Activated naive CD8-positive, alpha-beta T cell treated with anti-CD3 and anti-CD28 coated beads, Interleukin-2, amount 10 ng/mL, durations not matched to agents 7 days and 5 days (primary cell): ENCODE measurements at regions not wholly inside any gene's neighbourhood (a gene's known extent, or its start where the extent isn't known, plus 50 kb on each side); places are given as distances from the start of the nearest gene placed in this dataset.

Experiments used
- ATAC-seq: fragments of 150-1000 bp; cut with Tn5 transposase; one replicate; pipeline ENCODE4 v1.10.0; 2021; ENCODE audit warnings: low read depth, moderate library complexity
- POLR2A ChIA-PET: fragments of 350-600 bp; sonication (Branson Sonifier 250); formaldehyde crosslinking; loops from one replicate; lab custom pipeline; 2021; ENCODE audit warnings: antibody characterized with exemption; lab: Charles Lee
- DNase-seq: peaks from one replicate; pipeline ENCODE4 v3.0.0; 2021
- H3K27ac Mint-ChIP-seq: one replicate; pipeline ENCODE4 v1.8.0; 2022; ENCODE audit warnings: mild to moderate bottlenecking, mixed read lengths
- H3K27me3 Mint-ChIP-seq: one replicate; pipeline ENCODE4 v1.8.0; 2022; ENCODE audit warnings: mild to moderate bottlenecking, moderate library complexity, mixed read lengths
- H3K36me3 Mint-ChIP-seq: one replicate; pipeline ENCODE4 v1.8.0; 2021; ENCODE audit warnings: mild to moderate bottlenecking, mixed read lengths
- H3K4me1 Mint-ChIP-seq: one replicate; pipeline ENCODE4 v1.8.0; 2021; ENCODE audit warnings: mixed read lengths
- H3K4me3 Mint-ChIP-seq: one replicate; pipeline ENCODE4 v1.8.0; 2022; ENCODE audit warnings: mild to moderate bottlenecking, moderate library complexity, mixed read lengths
- H3K9me3 Mint-ChIP-seq: one replicate; pipeline ENCODE4 v1.8.0; 2021; ENCODE audit warnings: mixed read lengths

- Mint-ChIP-seq H3K36me3 (peaks cover 11% of the 10 kb centered on the region), H3K4me1 (peaks cover 7% of the 10 kb centered on the region), H3K9me3 (no peaks in the 10 kb centered on the region), H3K4me3 (no peak overlapping the region), H3K27ac (no peak overlapping the region), H3K27me3 (no peaks in the 10 kb centered on the region)
- ATAC-seq (no peak), DNase-seq (no peak)
- POLR2A ChIA-PET, result no interaction called here
Observed at GRCh38 chr21:36232641-36233040, 76.0 kb downstream of the DOP1B start.

DNA sequence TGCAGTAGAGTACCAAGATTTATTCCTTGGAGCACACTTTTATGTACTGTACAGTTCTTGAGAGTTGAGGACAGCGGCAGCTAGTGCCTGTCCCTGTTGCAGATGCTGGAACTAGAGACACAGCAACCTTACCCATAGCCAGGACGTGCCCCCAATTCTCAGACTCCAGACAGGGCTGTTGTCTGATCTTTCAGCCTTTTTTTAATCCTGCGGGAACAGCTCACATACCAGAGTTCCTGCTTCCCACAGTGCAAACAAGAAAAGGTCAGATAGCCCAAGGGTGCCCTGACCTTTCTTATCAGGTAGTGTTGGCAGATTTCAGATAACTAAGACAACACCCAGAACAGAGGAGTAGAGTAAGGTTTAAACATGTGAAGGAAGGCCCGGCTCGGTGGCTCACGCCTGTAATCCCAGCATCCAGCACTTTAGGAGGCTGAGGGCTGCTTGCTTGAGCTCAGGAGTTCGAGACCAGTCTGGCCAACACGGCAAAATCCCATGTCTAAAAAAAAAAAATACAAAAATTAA lies 78.5 kb downstream of the DOP1B start:
- Mint-ChIP-seq H3K4me3 (no peak overlapping the region), H3K27me3 (no peaks in the 10 kb centered on the region), H3K4me1 (peaks cover 7% of the 10 kb centered on the region), H3K36me3 (peaks cover 14% of the 10 kb centered on the region), H3K9me3 (no peaks in the 10 kb centered on the region), H3K27ac (no peak overlapping the region)
- ATAC-seq, result no peak
- DNase-seq, result no peak
- POLR2A ChIA-PET, result interaction anchor here (0.5 to 0.7 kb wide), 2 partner anchors 20 to 731 kb away, joined by 3 to 10 read pairs; partner anchors contain the start of gene HLCS

DNA sequence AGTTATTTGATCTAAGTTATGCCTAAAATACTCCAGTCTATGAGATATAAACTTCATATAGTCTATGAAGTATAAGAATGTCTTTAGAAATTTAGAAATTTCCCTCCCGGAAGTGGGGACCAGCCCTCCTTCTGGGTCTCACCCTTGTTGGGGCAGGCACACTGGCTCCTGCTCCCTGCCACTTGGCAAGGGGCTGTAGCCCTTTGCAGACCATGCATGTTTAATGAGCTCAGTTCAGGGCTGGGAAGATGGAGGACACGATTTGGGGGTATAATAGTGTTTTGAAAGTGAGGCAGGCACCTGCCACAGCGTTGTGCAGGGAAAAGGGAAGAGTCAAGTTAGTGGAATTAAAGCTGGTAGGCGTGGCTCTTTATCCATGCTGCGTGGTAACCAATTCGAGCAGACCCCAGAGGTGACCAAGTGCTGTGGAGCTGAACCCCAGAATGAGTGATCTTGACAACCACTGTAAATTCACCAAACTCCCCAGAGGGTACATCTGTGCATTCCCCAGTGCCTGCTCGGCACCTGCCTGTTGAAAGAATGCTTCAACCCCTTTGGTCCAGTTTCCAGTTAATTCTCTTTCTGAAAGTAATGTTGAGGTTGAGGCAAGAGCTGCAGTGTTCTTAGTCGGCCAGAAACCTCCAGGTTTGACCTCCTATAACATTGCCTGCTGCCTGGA lies 79.6 kb downstream of the DOP1B start:
- H3K4me1 Mint-ChIP-seq, result peaks cover 12% of the 10 kb centered on the region
- POLR2A ChIA-PET, result no interaction called here
- H3K27ac Mint-ChIP-seq, result no peak overlapping the region
- DNase-seq, result no peak
- H3K36me3 Mint-ChIP-seq, result peaks cover 15% of the 10 kb centered on the region
- ATAC-seq, result no peak
- no peaks in the 10 kb centered on the region for H3K27me3 Mint-ChIP-seq
- H3K9me3 Mint-ChIP-seq, result no peaks in the 10 kb centered on the region
- H3K4me3 Mint-ChIP-seq, result no peak overlapping the region

DNA sequence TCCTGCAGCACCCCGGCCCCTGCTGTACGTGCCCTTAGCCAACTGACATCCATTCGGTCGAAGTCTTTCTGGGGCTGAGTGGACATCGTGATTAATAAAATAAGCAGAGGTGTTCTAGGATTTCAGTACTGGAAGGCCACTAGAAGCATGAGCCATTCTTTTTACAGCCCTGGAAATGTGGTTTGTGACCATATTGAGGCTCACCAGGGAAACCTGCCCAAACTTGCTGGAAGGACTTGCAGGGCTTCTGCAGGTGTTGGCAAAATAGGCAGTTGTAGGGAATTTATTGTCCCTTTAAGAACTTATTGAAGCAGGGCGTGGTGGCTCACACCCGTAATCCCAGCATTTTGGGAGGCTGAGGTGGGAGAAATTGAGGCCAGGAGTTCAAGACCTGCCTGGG lies 80.8 kb downstream of the DOP1B start:
- Mint-ChIP-seq H3K27me3 (no peaks in the 10 kb centered on the region), H3K9me3 (no peaks in the 10 kb centered on the region), H3K4me3 (no peak overlapping the region), H3K4me1 (peaks cover 15% of the 10 kb centered on the region), H3K36me3 (peaks cover 14% of the 10 kb centered on the region), H3K27ac (no peak overlapping the region)
- POLR2A ChIA-PET, result no interaction called here
- ATAC-seq, result no peak
- DNase-seq, result no peak

- no peaks in the 10 kb centered on the region for H3K27me3 Mint-ChIP-seq
- POLR2A ChIA-PET, result no interaction called here
- H3K27ac Mint-ChIP-seq, result no peak overlapping the region
- H3K4me1 Mint-ChIP-seq, result peaks cover 13% of the 10 kb centered on the region
- DNase-seq (no peak), ATAC-seq (no peak)
- no peaks in the 10 kb centered on the region for H3K9me3 Mint-ChIP-seq
- no peak overlapping the region for H3K4me3 Mint-ChIP-seq
- H3K36me3 Mint-ChIP-seq, result peaks cover 14% of the 10 kb centered on the region
Observed at GRCh38 chr21:36239585-36239984, 80.4 kb upstream of the MORC3 start.

GRCh38 chr21:36241717-36242116 lies 78.3 kb upstream of the MORC3 start:
- H3K36me3 Mint-ChIP-seq, result peaks cover 16% of the 10 kb centered on the region

DNA sequence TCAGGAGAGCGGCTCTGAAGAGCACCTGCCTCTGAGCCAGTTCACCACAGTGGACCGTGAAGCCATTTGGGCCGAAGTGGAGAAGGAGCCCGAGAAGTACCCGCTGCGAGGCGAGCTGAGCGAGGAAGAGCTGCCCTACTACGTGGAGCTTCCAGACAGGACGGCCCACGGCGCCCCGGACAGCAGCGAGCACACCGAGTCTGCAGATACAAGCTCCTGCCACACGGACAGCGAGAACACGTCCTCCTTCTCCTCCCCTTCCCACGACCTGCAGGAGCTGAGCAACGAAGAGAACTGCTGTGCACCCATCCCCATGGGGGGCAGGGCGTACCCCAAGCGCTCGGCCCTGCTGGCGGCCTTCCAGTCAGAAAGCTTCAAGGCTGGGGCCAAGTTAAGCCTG lies 74.9 kb upstream of the MORC3 start:
- H3K9me3 Mint-ChIP-seq, result no peaks in the 10 kb centered on the region
- no peak for DNase-seq
- no peak overlapping the region for H3K27ac Mint-ChIP-seq
- H3K27me3 Mint-ChIP-seq, result no peaks in the 10 kb centered on the region
- ATAC-seq, result no peak
- H3K36me3 Mint-ChIP-seq, result peaks cover 27% of the 10 kb centered on the region
- POLR2A ChIA-PET, result interaction anchor here (1.3 kb wide), 1 partner anchor 75 kb away, joined by 4 read pairs; the partner anchor contains the start of gene MORC3
- H3K4me3 Mint-ChIP-seq, result no peak overlapping the region
- H3K4me1 Mint-ChIP-seq, result peaks cover 16% of the 10 kb centered on the region

More at GRCh38 chr21:36241717-36242116, 78.3 kb upstream of the MORC3 start:
- ATAC-seq (peak; percentile 41), DNase-seq (no peak)
- H3K9me3 Mint-ChIP-seq, result no peaks in the 10 kb centered on the region
- POLR2A ChIA-PET, result interaction anchor here (0.6 to 2.5 kb wide), 3 partner anchors 50 to 79 kb away, joined by 3 to 15 read pairs (median 6); partner anchors contain the start of gene MORC3
- H3K27ac Mint-ChIP-seq, result no peak overlapping the region
- peaks cover 12% of the 10 kb centered on the region for H3K4me1 Mint-ChIP-seq
- no peaks in the 10 kb centered on the region for H3K27me3 Mint-ChIP-seq
- H3K4me3 Mint-ChIP-seq, result no peak overlapping the region

DNA sequence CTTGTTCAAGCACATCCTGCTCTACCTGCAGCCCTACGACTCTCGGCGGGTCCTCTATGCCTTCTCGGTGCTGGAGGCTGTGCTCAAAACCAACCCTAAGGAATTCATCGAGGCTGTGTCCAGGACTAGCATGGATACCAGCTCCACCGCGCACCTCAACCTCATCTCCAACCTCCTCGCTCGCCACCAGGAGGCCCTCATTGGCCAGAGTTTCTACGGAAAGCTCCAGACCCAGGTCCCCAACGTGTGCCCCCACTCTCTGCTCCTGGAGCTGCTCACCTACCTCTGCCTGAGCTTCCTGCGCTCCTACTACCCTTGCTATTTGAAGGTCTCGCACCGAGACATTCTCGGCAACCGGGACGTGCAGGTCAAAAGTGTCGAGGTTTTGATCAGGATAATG lies 74.3 kb upstream of the MORC3 start:
- H3K36me3 Mint-ChIP-seq, result peaks cover 28% of the 10 kb centered on the region
- no peaks in the 10 kb centered on the region for H3K27me3 Mint-ChIP-seq
- DNase-seq (no peak), ATAC-seq (no peak)
- H3K4me1 Mint-ChIP-seq, result peaks cover 13% of the 10 kb centered on the region
- no peak overlapping the region for H3K27ac Mint-ChIP-seq
- POLR2A ChIA-PET, result interaction anchor here (1.3 kb wide), 1 partner anchor 74 kb away, joined by 4 read pairs; the partner anchor contains the start of gene MORC3
- H3K4me3 Mint-ChIP-seq, result no peak overlapping the region
- H3K9me3 Mint-ChIP-seq, result no peaks in the 10 kb centered on the region

GRCh38 chr21:36246080-36246631 lies 73.8 kb upstream of the MORC3 start:
- H3K27me3 Mint-ChIP-seq, result no peaks in the 10 kb centered on the region
- POLR2A ChIA-PET, result interaction anchor here (1.3 kb wide), 1 partner anchor 74 kb away, joined by 4 read pairs; the partner anchor contains the start of gene MORC3
- H3K4me3 Mint-ChIP-seq, result no peak overlapping the region
- H3K9me3 Mint-ChIP-seq, result no peaks in the 10 kb centered on the region
- peaks cover 11% of the 10 kb centered on the region for H3K4me1 Mint-ChIP-seq
- no peak for ATAC-seq
- peaks cover 33% of the 10 kb centered on the region for H3K36me3 Mint-ChIP-seq
- no peak overlapping the region for H3K27ac Mint-ChIP-seq
- no peak for DNase-seq

DNA sequence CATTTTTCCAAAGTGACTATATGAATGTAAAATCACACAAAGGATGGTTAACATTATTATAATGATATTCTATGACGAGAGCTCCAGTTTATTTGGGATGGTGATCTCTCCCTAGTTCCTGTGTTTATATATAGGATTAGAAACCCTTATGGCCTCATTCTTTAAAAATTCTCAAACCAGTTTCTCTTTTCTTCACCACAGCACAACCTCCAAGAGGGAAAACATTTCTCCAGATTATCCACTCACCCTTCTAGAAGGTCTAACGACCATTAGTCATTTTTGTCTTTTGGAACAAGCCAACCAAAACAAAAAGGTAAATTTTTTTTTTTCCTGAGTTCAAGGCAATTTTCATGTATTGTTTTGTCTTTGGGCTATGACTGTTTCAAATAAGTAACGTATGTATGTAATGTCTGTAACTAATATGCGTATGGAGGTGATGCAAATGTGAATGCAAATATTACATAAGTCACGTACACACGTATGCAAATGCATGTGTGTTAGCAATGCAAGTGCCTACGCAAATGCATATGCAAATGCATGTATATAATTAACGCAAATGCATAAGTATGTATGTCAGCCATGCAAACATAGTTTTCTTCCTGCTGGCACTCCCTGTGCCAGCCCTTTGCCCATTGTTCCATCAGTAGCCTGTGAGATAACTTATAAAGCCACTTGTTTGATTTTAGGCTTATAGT lies 72.5 kb upstream of the MORC3 start:
- Mint-ChIP-seq H3K4me3 (no peak overlapping the region), H3K9me3 (no peaks in the 10 kb centered on the region), H3K27me3 (no peaks in the 10 kb centered on the region), H3K4me1 (peaks cover 8% of the 10 kb centered on the region), H3K36me3 (peaks cover 35% of the 10 kb centered on the region), H3K27ac (no peak overlapping the region)
- POLR2A ChIA-PET, result no interaction called here
- ATAC-seq (no peak), DNase-seq (no peak)

DNA sequence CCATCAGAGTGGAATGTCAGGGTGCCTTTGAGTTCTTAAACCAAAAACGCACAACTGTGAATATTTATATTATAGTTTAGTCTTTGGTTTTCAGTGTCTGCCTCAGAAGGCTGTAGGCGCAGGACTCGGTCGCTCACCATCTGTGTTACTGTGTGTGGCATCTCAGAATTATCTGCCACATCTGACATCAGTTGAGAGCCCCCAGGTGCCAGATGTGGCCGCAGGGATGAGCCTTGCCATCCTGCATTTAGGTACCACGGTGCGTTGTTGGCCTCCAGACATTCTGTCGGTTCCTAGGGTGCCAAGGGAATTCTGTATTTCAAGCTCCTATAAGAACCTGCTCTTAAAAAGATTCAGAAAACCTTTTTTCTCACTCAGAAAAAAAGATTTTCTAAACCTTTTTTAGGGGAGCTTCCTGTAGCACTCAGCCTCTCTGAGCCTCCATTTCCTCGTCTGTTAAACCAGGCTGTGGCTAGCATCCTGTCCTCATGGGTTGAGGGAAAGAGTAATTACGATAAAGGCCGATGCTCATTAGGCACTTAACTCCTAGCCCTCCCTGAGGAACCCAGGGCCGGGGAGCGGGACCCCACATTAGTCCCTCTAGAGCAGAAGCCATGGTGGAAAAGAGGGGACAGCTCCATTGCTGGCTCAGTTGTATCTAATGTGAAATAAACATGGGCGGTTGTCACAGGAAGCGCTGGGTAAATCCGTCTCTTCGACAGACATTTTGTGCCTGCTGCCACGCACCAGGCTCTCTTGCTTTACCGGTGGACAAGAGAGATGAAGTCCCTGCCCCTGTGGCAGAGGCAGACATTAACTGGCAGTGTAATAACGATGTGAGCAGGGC lies 70.2 kb upstream of the MORC3 start:
- POLR2A ChIA-PET, result interaction anchor here (1.2 kb wide), 1 partner anchor 10 kb away, joined by 3 read pairs; no protein-coding TSS in a partner anchor
- no peak overlapping the region for H3K4me3 Mint-ChIP-seq
- ATAC-seq (peak; percentile 52), DNase-seq (no peak)
- peak overlapping the region; percentile 79 for H3K27ac Mint-ChIP-seq
- H3K4me1 Mint-ChIP-seq, result peaks cover 9% of the 10 kb centered on the region
- no peaks in the 10 kb centered on the region for H3K9me3 Mint-ChIP-seq
- H3K36me3 Mint-ChIP-seq, result peaks cover 35% of the 10 kb centered on the region
- H3K27me3 Mint-ChIP-seq, result no peaks in the 10 kb centered on the region

DNA sequence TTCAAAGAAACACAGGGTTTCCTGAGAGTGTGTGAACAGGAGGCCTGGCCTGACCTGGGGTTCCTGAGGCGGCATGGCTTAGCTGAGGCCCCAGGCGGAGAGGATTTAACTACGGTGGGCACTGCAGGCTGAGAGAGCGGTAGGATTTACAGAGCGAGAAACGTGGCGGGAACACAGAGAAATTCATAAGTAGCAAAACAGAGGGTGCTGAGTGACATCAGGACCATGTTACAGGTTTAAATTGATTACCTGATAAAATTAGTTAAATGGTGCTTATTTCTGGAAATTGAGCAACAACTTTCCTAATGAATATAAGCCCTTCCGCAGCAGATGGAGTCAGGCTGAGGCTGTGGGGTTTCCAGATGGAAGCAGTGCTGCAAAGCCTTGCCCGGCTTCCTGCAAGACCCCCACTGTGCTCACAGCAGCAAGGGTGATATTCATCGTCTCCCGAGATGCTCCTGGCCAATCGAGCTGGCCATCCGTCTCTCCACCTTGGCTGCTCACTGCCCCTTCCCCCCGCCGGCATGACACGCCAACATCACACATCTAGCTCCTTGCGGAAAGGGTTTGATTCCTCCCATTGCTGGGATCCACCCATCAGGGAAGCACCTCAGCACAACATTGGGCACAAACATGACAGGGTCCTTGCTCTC lies 69.4 kb upstream of the MORC3 start:
- H3K4me3 Mint-ChIP-seq, result no peak overlapping the region
- H3K36me3 Mint-ChIP-seq, result peaks cover 35% of the 10 kb centered on the region
- H3K27ac Mint-ChIP-seq, result peak overlapping the region; percentile 79
- H3K9me3 Mint-ChIP-seq, result no peaks in the 10 kb centered on the region
- POLR2A ChIA-PET, result no interaction called here
- DNase-seq, result no peak
- peak; percentile 34 for ATAC-seq
- H3K4me1 Mint-ChIP-seq, result peaks cover 9% of the 10 kb centered on the region
- no peaks in the 10 kb centered on the region for H3K27me3 Mint-ChIP-seq
